HEK293 (cell line): ENCODE measurements at regions not wholly inside any gene's neighbourhood (a gene's known extent, or its start where the extent isn't known, plus 50 kb on each side); places are given as distances from the start of the nearest gene placed in this dataset.

Experiments
- CTCF ChIP-seq: fragments of 450-650 bp; formaldehyde crosslinking; IDR thresholded peaks from 2 replicates; pipeline ENCODE4 v1.5.1; 2016; ENCODE audit warnings: missing biosample characterization, missing genetic modification characterization
- TCF7L2 ChIP-seq: IDR thresholded peaks from 2 replicates; pipeline ENCODE4 v1.6.1; 2011; ENCODE audit warnings: low read depth, mild to moderate bottlenecking, inconsistent platforms, low read length, moderate library complexity, borderline replicate concordance
- ZNF23 ChIP-seq: fragments of 450-650 bp; formaldehyde crosslinking; IDR thresholded peaks from 2 replicates; pipeline ENCODE4 v1.5.1; 2016; ENCODE audit warnings: missing biosample characterization, missing genetic modification characterization, borderline replicate concordance
- ZNF239 ChIP-seq: fragments of 450-650 bp; formaldehyde crosslinking; IDR thresholded peaks from 2 replicates; pipeline ENCODE4 v1.5.1; 2016; ENCODE audit warnings: missing biosample characterization, missing genetic modification characterization
- ZNF274 ChIP-seq, 2 experiments: fragments of 200-500 bp in 1 of 2; fragments of 450-650 bp in 1 of 2; sonication (Bioruptor generic) in 1 of 2; formaldehyde crosslinking in 1 of 2; IDR thresholded peaks; 2 replicates each; pipeline versions ENCODE4 v1.5.1 to v1.6.1; 2014 to 2016; ENCODE audit warnings: borderline replicate concordance in 1 of 2, inconsistent platforms in 1 of 2, low read length in 1 of 2, missing biosample characterization in 1 of 2, missing genetic modification characterization in 1 of 2
- ZNF677 ChIP-seq: fragments of 450-650 bp; IDR thresholded peaks from 2 replicates; pipeline ENCODE4 v1.5.0; 2018; ENCODE audit warnings: missing biosample characterization, mild to moderate bottlenecking, missing genetic modification characterization, moderate library complexity
- ZNF792 ChIP-seq: fragments of 450-650 bp; formaldehyde crosslinking; IDR thresholded peaks from 2 replicates; pipeline ENCODE4 v1.5.1; 2016; ENCODE audit warnings: missing biosample characterization, missing genetic modification characterization

- no peak for TF ChIP-seq ZNF677
- TF ChIP-seq TCF7L2: no peak
- no peak for TF ChIP-seq ZNF792 (tag by site-specific recombination)
- peak; percentile 21; the same call in 1 of the 2 replicates for TF ChIP-seq CTCF (tag by site-specific recombination)
- TF ChIP-seq ZNF274 (IDR thresholded peaks at IDR 0.05; ENCODE audit: low read length): no peak
- no peak for TF ChIP-seq ZNF274 (tag by site-specific recombination; IDR thresholded peaks at IDR 0.05; ENCODE audit: borderline replicate concordance)
- TF ChIP-seq ZNF239 (tag by site-specific recombination): no peak
- TF ChIP-seq ZNF23: no peak
These were observed 139.7 kb downstream of the HRH4 start for GRCh38 chr18:24600076-24600654.
